SK-N-SH treated with all-trans-retinoic acid at 6 μM for 48 hours (cell line): ENCODE measurements at regions not wholly inside any gene's neighbourhood (a gene's known extent, or its start where the extent isn't known, plus 50 kb on each side); places are given as distances from the start of the nearest gene placed in this dataset.
"Not testable (repeated sequence)": the region's sequence is repeated elsewhere in the genome, so short reads cannot be mapped to it uniquely, and the experiment has no call there.

ENCODE experiments used
- ISL1 ChIP-seq: fragments of 250-450 bp; sonication (Bioruptor Pico); IDR thresholded peaks from 2 replicates; pipeline ENCODE4 v2.1.2; 2022; ENCODE audit warnings: mild to moderate bottlenecking, moderate library complexity
- RARB ChIP-seq: fragments of 250-450 bp; sonication (Bioruptor Pico); IDR thresholded peaks from 2 replicates; pipeline ENCODE4 v1.8.0; 2021; ENCODE audit warnings: mild to moderate bottlenecking, moderate library complexity
- ZFP3 ChIP-seq: fragments of 250-450 bp; sonication (Bioruptor Pico); IDR thresholded peaks from 2 replicates; pipeline ENCODE4 v1.5.0; 2020; ENCODE audit warnings: mild to moderate bottlenecking, moderate library complexity

GRCh38 chr5:42931451-42931850, 108.7 kb downstream of the ANXA2R start:
- not testable (repeated sequence) for TF ChIP-seq RARB, ISL1, ZFP3 (CRISPR knock-in tag)
